Kidney epithelial cell (primary cell): ENCODE measurements at regions not wholly inside any gene's neighbourhood (a gene's known extent, or its start where the extent isn't known, plus 50 kb on each side); places are given as distances from the start of the nearest gene placed in this dataset.

Experiments
- DNase-seq: peaks from one replicate; pipeline ENCODE4 v3.0.0-alpha.2; 2010; ENCODE audit warnings: low read depth
- H3K27me3 ChIP-seq: 2 replicates; pipeline ENCODE4 v1.6.0; 2011; ENCODE audit warnings: low read length; ENCODE audit not compliant: control insufficient read depth, insufficient read depth
- H3K36me3 ChIP-seq: 2 replicates; pipeline ENCODE4 v1.5.1; 2011; ENCODE audit warnings: low read length; ENCODE audit not compliant: control insufficient read depth, insufficient read depth
- H3K4me3 ChIP-seq: 2 replicates; pipeline ENCODE4 v1.5.1; 2011; ENCODE audit warnings: low read depth, mild to moderate bottlenecking, control low read depth, low read length
- TF ChIP-seq, protein P1 (sequence below): IDR thresholded peaks from 2 replicates; pipeline ENCODE4 v1.5.1; 2011; ENCODE audit warnings: mild to moderate bottlenecking, moderate library complexity, low read length, control low read depth, inconsistent platforms; ENCODE audit not compliant: insufficient read depth, poor library complexity, severe bottlenecking

DNA sequence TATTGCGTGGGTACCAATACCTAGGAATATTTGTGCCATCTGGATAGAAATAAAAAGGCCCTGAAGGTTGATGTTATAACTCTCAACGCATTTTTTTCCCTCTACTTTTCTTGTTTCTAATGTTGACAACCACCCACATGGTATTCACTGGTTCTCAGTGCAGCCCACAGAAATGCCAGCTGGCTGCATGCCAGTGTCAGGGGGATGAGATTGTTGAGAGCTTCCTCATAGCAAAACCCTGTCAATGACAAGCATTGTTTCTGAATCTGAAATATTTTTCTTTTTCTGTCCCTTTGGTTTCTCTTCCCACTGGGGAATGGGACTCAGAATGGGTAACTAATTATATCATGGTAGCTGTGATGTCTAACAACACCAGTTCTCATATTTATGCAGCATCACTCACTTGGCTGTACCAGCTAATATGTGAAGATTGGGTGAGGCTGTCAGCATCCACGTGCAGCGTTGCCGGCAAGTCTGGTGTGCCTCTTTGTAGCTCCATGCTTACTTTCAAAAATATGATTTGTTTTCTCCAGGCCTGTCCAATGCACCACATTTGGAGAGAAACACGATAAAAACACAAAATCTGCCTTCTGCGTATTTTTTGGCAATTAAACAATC is 284.6 kb downstream of the PTBP2 start:
- Histone ChIP-seq H3K27me3 (no peaks in the 10 kb centered on the region), H3K4me3 (no peak overlapping the region), H3K36me3 (no peaks in the 10 kb centered on the region)
- DNase-seq: peak; percentile 44
- TF ChIP-seq, protein P1, sequence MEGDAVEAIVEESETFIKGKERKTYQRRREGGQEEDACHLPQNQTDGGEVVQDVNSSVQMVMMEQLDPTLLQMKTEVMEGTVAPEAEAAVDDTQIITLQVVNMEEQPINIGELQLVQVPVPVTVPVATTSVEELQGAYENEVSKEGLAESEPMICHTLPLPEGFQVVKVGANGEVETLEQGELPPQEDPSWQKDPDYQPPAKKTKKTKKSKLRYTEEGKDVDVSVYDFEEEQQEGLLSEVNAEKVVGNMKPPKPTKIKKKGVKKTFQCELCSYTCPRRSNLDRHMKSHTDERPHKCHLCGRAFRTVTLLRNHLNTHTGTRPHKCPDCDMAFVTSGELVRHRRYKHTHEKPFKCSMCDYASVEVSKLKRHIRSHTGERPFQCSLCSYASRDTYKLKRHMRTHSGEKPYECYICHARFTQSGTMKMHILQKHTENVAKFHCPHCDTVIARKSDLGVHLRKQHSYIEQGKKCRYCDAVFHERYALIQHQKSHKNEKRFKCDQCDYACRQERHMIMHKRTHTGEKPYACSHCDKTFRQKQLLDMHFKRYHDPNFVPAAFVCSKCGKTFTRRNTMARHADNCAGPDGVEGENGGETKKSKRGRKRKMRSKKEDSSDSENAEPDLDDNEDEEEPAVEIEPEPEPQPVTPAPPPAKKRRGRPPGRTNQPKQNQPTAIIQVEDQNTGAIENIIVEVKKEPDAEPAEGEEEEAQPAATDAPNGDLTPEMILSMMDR: no peak

DNA sequence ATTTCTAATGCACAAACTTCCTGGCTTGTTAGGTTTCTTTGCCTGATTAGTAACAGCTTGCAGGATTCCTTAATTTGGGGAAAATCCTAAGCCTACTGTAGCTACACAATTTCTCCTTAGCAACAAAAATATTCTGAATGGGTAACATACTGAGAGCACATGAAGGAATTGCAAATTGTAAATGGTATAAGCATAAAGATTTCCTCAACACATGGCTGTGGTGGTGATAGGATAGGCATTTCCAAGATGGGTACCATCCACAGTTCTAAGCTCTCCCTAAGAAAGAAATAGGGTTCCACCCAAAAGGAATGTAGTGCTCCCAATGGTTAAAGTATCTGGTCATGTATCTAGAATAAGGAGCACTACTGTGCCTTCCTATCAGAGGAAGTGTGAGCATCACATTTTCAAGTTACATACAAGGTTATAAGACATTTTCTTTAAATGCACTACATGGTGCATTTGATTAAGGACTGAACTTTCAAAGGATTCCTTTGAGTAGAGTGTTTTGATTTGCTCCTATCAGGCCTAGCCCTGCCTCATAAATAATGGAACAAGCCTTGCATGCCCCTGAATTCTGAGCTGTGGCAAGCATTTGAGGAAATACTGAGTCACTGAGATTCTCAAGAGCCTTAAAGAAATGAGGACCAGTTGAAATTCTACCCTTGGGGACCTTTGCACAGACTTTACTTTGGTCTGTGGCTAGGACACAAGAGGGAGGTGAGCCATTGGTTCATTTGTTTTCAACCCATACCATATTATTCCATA is 286.4 kb downstream of the PTBP2 start:
- Histone ChIP-seq H3K36me3 (no peaks in the 10 kb centered on the region), H3K4me3 (no peak overlapping the region), H3K27me3 (no peaks in the 10 kb centered on the region)
- DNase-seq: no peak
- TF ChIP-seq, protein P1: no peak

DNA sequence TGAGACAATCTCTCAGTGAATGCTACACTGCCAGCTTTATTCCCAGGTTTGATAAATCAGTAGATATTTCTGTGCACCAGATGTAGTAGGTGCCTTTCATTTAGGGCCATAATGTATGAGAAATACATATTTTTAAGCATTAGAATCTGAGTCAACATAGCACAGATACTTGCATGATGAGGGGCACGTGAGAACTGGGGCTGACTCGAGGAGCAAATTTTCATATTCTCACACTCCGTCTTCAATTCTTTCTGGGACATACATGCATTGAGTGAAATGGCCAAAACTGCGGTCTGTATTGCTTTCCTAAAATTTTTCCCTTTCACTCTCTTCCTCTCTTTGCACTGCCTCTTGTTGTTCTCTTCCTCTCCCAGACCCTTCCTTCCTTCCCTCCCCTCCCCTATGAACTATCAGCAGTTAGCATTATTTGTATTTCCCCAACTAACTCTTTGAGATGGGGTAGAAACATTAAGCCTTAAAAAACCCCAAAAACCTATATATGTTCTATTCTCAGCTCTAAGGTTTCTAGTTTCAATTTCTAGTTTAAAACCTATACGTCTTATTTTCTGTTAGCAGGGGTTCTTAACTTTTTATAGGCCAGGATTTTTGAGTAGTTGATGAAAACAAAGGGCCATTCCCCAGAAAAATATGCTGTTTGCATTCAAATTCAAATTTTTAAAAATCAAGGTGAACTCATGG is 289.1 kb downstream of the PTBP2 start:
- TF ChIP-seq, protein P1: no peak
- Histone ChIP-seq H3K27me3 (no peaks in the 10 kb centered on the region), H3K4me3 (no peak overlapping the region), H3K36me3 (no peaks in the 10 kb centered on the region)
- DNase-seq: no peak

DNA sequence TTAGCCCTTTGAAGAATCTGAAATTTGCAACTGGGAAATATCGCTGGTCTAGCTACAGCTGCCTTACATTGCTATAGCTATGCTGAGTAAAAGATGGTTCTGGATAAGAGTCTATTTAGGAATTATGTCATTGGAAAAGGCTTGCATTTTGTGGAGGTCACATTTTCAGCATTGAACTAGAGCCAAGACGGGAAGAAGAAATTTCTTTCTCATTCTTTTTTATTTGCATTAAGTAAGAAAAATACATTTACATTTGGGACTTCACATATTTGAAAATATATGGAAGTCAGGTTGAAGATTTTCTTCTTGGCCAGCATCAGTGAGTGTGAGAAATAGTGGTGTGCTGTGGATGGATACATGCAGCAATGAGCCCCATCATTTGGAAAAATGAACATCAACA is 291.6 kb downstream of the PTBP2 start:
- TF ChIP-seq, protein P1: no peak
- Histone ChIP-seq H3K4me3 (no peak overlapping the region), H3K36me3 (no peaks in the 10 kb centered on the region), H3K27me3 (no peaks in the 10 kb centered on the region)
- DNase-seq: no peak

DNA sequence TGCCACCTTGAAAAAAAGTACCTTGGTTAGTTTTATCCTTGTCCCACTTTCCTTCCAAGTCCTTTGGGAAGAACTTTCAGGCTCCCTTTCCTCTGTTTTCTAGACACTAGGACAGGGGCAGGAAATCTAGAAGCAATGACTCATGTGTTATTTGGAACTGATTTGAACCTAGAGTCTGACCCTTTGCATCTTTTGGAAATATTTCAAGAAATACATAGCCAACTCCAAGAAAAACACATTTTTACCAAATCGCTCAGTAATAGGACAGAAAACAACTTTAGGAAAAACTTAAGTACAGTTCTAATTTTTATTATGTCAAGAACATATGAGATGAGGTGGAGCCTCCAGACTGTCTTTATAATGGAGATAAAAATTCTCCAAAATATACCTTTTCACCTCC is 292.4 kb downstream of the PTBP2 start:
- Histone ChIP-seq H3K27me3 (no peaks in the 10 kb centered on the region), H3K36me3 (no peaks in the 10 kb centered on the region), H3K4me3 (no peak overlapping the region)
- DNase-seq: no peak
- TF ChIP-seq, protein P1: no peak
